NCI-H1694 treated with DMSO at 0.1 percent for 48 hours (cell line): ENCODE measurements at regions not wholly inside any gene's neighbourhood (a gene's known extent, or its start where the extent isn't known, plus 50 kb on each side); places are given as distances from the start of the nearest gene placed in this dataset.

ENCODE experiments used
- DNase-seq: peaks from one replicate; lab custom pipeline; 2025; lab: John Stamatoyannopoulos, UW

DNA sequence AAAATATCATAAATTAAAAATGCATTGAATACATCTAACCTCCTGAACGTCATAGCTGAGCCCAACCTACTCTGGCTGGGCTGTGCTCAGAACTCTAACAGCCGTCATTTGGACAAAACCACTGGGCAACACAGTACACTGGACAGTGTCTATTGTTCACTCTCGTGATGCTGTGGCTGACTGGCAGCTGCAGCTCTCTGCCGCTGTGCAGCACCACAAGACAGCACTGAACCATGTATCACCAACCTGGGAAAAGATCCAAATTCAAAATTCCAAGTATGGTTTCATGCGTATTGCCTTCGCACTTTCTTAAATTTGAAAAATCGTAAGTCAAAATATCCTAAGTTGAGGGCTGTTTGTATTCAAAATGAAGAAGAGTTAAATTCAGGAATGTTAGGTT, 145.1 kb upstream of the CNTN4 start:
- DNase-seq = no peak

GRCh38 chr3:1954632-1955031, 144.0 kb upstream of the CNTN4 start:
- no peak for DNase-seq

DNA sequence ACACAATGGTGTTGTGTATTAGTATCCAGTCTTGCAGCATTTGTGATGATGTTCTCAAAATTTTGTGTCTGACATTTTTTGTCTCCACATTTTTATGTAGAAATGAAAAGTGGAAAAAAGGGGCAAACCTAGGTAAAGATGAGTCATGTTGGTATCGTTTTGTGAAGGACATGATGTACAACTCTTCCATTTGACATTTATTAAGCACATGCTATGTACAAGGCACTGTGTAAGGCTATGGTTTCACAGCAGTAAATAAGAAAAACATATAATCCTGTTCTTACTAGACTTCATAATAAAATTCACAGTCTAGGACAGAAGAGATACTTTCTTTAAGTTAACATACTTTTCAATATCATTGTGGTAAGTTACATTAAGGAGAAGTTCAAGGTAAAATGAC, 143.5 kb upstream of the CNTN4 start:
- no peak for DNase-seq

- DNase-seq = no peak
These were observed 142.9 kb upstream of the CNTN4 start for GRCh38 chr3:1955750-1956149.

GRCh38 chr3:1960506-1960905, 138.2 kb upstream of the CNTN4 start:
- DNase-seq = no peak

GRCh38 chr3:1962396-1963088, 136.1 kb upstream of the CNTN4 start:
- no peak for DNase-seq

DNA sequence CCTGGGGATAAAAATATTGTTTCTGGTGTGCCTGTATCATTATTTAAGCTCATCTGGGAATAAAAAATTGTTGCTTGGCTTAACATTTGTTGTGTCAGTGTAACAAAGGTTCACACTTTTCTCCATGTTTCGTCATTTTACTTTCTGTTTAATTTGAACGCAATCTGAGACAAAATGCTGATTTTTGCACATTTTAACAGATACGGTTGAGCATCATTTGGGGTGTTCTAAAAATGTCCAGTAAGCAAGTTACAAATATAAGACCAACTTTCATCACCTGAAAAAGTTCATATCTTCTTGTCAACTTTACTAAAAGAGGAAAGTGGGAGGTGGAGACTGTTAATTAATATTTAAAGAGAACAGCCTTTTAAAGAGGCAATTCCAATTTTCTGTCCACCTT, 134.8 kb upstream of the CNTN4 start:
- no peak for DNase-seq

DNA sequence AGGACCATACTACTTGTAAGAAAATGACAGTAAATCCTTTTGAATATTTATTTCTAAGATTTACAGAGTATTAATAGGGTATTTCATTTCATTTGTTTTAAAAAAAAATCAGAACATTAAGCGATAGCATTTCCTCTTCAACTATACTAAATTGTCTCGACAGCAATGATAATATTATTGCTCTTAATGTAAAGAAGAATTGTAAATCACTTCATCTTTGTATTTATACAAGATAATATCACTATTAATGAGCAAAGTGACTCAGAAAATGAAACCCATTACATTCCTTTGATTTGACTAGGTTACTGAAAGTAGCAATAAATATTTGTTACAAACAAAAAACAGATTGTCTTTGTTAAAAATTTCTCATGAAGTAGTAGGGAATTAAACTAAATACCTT, 131.1 kb upstream of the CNTN4 start:
- no peak for DNase-seq

GRCh38 chr3:1969281-1969680, 129.4 kb upstream of the CNTN4 start:
- DNase-seq = no peak

- DNase-seq = no peak
These were observed 126.9 kb upstream of the CNTN4 start for GRCh38 chr3:1971780-1972179.

- no peak for DNase-seq
These were observed 118.6 kb upstream of the CNTN4 start for GRCh38 chr3:1979961-1980615.

GRCh38 chr3:1987980-1988379, 110.7 kb upstream of the CNTN4 start:
- DNase-seq = no peak

- no peak for DNase-seq
These were observed 99.9 kb upstream of the CNTN4 start for GRCh38 chr3:1998739-1999138.

- DNase-seq = no peak
These were observed 97.2 kb upstream of the CNTN4 start for GRCh38 chr3:2001306-2002108.

GRCh38 chr3:2023959-2024358, 74.7 kb upstream of the CNTN4 start:
- no peak for DNase-seq

DNA sequence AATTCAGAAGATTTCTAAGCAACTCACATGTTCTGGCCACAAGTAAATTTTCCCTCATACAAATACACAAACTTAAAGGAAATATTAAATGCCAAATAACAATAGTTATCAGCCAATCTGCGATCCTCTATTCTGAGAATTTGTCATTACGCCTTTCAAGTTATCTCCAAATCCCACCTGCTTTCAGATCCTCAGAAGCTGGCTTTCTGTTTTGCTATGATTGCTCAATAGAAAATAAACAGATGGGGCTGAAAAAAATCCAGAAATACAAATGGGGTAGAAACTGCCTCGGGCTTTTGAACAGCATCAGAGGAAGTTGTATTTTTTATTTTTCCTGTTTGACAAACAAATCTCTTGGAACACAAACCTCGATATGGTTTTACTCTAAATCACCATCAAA, 74.0 kb upstream of the CNTN4 start:
- DNase-seq = no peak

DNA sequence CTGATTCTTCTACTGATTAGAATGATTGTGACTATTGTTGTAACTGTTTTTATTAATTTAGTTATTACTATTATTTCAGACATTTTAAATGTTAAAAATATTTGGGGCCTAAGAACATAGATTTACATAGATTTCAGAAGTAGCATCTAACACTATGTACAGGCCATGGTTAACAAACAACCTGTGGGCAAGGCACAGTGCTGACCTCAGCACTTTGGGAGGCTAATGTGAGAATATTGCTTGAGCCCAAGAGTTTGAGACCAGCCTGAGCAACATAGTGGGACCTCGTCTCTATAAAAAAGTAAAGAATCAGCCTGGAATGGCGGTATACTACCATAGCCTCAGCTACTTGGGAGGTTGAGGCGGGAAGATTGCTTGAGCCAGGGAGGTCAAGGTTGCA, 69.1 kb upstream of the CNTN4 start:
- no peak for DNase-seq

- no peak for DNase-seq
These were observed 62.6 kb upstream of the CNTN4 start for GRCh38 chr3:2036076-2036475.

DNA sequence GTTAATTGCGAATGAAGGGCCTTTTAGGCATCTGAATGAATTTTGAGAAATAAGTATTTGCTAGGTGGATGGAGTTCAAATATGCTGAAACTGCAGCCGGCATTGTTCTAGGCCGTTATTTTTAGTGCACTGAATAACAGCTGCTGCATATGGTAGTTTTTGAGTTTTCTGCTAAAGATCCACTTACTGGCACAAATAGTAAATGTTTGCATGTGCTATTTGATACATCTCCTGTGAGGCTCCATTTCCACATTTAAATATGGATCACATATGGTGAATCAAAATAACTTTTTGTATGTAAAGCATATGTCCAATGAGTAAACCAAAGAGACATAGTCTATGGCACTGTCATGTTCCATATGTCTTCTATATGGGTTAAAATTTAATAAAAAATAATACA, 56.7 kb upstream of the CNTN4 start:
- DNase-seq = peak; percentile 39
